DLD1 (cell line): ENCODE measurements at regions not wholly inside any gene's neighbourhood (a gene's known extent, or its start where the extent isn't known, plus 50 kb on each side); places are given as distances from the start of the nearest gene placed in this dataset.

ENCODE experiments used
- in situ Hi-C: cut with HindIII; loops from 2 replicates; pipeline ENCODE4 v1.10.0; 2017; ENCODE audit warnings: low sequenced_read_pairs

GRCh38 chr9:82600536-82601292 lies 462.2 kb downstream of the RASEF start:
- in situ Hi-C loops = no loop called here

DNA sequence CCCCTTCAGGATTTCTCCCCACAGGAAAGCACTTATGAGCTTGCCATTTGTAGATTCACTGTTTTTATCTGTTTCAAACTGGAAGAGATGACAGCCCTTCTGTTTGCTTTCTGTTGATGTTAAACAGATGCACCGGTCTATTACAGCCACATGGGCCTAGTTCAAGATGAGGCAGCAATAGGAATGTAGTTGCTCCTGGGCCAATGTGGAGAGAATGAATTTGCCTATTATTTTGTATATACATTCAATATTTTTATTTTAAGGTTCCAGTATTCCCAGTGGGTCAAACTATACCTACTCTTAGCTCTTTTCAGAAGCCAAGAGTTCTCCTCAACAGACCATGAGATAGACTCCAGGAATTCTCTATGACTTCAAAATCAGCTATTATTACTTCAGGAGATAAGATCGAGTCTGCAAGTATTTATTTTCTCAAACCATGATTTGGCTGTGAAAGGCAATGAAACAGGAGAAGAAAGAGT lies 461.6 kb downstream of the RASEF start:
- in situ Hi-C loops = no loop called here

DNA sequence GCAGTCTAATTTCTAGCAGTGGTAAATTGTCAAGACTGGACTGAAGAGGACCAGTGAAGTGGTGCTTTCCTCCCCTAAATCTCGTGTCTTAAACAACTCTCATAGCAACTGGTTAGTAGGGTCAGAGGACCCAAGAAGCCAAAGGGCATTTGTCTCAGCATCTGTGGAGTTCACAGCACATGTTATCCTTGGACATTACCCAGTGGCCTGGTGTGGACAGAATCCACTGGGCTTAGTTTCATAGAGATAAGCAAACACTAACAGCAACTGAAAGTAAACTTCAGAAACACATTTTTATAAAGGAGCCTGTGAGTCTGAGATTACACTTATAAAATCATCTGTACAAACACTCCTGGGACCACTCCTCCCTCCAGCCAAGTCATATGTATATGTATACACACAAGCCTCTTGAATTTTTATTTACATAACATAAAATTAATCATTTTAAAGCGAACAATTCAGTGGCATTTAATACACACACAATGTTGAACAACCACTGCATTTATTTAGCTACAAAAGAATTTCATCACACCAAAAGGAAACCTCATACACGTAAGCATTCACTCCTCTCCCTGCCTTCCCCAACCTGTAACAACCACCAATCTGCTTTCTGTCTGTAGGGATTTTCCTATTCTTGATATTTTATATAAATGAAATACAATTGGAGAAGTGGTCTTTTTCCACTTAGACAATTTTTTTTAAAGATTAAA lies 457.8 kb downstream of the RASEF start:
- in situ Hi-C loops = no loop called here

GRCh38 chr9:82605657-82606031 lies 457.3 kb downstream of the RASEF start:
- in situ Hi-C loops = no loop called here

- in situ Hi-C loops = no loop called here
Observed at GRCh38 chr9:82606071-82606470, 456.9 kb downstream of the RASEF start.

GRCh38 chr9:82606492-82607382 lies 456.2 kb downstream of the RASEF start:
- in situ Hi-C loops = no loop called here

DNA sequence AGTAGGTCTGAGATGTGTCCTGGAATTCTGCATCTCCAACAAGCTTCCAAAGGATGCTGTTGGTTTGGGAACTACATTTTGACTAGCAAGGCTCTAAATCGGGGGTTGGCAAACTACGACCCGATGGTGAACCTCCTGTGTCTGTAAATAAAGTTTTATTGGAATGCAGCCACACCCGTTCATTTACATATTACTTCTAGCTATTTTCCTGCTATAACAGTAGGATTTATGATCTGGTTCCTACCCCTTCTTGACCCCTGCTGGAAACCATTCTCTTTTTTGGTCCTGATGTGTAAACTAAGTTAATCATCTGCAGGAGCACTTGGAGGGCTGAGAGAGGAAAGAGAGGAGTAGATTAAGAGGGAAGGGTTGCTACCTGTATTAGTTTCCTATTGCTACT lies 454.5 kb downstream of the RASEF start:
- in situ Hi-C loops = no loop called here

DNA sequence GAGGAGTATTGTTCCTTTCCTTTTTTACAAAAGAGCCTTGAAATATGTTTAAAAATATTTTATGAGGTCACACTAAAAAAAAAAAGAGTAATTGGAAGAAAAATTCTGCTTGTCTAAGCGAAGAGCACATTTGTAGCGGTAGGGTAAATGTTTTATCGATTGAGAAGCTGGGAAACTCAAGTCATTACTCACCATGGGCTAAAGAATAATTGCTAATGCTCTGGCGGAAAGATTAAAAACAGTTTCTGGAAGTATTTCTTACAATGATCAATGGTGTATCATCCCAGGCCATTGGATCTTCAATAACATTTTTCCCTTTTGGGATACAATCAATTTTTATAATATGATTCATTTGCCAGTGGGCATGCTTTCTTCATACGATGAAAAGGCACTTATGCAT lies 450.0 kb downstream of the RASEF start:
- in situ Hi-C loops = no loop called here

DNA sequence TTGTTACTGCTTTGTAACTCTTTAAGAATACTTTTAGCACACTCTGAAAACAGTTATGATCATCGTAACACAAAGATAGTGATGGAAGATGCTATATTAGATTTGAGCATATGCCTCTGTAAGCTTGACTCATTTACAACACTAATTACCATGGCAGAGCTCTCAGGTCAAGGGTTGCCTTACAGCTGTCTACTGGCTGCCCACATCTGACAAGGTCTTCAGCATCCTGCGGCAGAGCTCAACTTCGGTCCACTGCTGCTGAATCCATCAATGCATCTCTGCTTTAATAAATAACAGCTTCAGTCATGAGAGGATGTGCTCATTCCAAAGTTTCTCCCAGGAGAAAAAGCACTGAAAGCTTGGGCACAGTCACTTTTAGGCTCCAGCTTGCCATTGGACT lies 449.4 kb downstream of the RASEF start:
- in situ Hi-C loops = no loop called here

- in situ Hi-C loops = no loop called here
Observed at GRCh38 chr9:82616545-82616944, 446.4 kb downstream of the RASEF start.

- in situ Hi-C loops = no loop called here
Observed at GRCh38 chr9:82621447-82621846, 441.5 kb downstream of the RASEF start.

DNA sequence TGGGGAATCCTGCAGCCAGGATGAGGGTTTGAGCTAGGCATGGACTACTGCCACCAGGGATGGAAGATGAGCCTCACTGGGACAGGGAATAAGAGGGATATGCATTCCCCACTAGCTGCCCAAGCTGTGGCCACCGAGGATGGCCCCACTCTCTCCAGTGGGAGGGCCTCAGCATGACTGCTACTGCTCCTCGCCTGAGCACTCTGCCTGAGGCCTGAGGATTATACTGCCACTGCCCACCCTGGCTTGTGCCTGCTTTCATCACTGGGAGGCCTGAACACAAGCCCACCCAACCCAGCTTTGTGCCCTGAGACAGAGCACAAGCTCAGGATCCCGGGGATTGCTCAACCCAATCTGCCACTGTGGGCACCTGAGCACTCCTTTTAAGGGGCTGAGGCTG lies 425.6 kb downstream of the RASEF start:
- in situ Hi-C loops = no loop called here

- in situ Hi-C loops = no loop called here
Observed at GRCh38 chr9:82645600-82645999, 417.3 kb downstream of the RASEF start.

DNA sequence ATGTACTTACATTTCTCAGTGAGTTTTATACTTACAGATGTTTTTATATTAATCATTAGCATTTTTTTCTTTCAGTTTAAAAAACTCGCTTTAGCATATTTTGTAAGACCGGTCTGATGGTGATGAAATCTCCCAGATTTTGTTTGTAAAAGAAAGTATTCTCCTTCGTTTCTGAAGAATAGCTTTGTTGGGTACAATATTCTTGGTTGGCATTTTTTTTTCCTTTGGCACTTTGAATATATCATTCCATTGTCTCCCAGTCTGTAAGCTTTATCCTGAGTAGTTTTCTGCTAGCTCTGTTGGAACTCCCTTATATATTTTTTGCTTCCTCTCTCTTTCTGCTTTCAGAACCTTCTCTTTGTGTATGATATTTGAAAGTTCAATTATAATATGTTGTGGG lies 412.6 kb downstream of the RASEF start:
- in situ Hi-C loops = no loop called here

DNA sequence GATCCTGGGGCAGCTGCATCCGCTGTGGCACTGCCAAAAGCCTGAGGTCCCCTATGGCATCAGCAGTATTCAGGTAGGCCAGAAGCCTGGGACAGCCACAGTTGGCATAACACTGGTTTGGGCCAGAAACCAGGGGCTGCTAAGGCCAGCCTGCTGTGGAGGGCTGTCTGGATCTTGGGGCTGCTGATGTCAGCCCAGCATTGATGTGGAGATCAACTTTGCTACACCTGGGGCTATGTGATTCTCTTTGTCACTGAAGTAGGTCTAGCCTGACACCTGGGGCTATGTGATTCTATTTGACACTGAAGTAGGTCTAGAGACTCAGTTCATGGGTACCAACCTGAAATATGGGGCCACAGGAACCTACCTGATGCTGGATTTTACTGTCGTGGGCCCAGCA lies 411.5 kb downstream of the RASEF start:
- in situ Hi-C loops = no loop called here

GRCh38 chr9:82665324-82665723 lies 397.6 kb downstream of the RASEF start:
- in situ Hi-C loops = no loop called here

- in situ Hi-C loops = no loop called here
Observed at GRCh38 chr9:82668689-82669199, 394.2 kb downstream of the RASEF start.

DNA sequence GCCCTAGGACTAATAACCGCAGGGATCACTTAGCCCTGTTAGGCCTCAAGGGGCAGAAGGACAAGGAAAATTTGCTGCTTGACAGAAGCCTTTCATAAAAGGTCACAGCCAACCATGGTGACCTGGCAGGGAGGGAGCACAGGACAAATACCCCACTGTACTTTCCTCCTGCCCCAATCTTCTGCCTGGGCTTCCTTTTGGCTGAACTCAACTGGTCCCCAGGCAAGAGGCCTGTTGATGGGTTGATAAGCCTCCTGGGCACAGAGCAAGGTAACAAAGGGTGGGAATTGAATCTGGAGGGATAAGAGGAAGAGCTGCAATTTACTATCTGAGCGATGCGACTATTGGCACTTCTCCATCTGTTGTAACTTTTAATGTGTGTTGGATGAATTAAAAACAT lies 392.9 kb downstream of the RASEF start:
- in situ Hi-C loops = no loop called here

DNA sequence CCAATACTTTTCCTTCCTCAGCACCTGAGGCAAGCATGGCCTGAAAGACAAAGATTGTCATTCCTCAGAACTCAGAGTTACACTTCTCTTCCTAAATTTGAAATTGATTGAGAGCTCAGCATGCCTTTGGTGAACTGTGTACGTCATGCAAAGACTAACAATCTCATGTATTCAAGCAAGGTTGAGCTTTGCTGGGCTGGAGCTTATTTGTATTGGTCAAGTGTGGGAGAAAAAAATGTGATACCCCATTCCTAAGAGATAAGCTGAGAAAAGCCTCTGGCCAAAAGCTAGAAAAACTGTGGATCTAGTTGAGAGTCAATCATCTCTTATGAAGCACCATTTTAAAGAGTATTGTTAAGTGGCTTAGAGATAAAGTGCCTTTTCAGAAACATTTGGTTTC lies 392.2 kb downstream of the RASEF start:
- in situ Hi-C loops = no loop called here

- in situ Hi-C loops = no loop called here
Observed at GRCh38 chr9:82673201-82673600, 389.7 kb downstream of the RASEF start.

DNA sequence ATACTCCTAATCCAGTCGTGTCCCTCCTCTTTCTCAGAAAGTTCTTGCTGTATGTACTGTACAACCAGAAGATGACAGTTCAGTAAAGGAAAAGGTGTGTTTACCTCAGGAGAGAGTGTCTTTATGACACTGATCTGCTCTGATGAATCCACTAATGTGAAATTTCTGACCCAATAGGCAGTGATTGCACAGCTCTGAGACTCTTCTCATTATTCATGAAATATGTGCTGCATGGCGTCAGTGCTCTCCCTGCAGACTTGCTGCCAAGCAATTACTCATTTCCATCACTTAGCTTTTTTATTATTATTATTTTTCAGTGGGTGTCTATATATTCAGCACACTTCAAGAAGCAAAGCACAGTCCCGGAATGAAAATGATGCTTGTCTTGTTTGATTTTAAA lies 389.0 kb downstream of the RASEF start:
- in situ Hi-C loops = no loop called here
